ENCODE measurements at regions not wholly inside any gene's neighbourhood (a gene's known extent, or its start where the extent isn't known, plus 50 kb on each side); places are given as distances from the start of the nearest gene placed in this dataset.

GRCh38 chrX:146477341-146477740 lies 332.2 kb upstream of the CXorf51B start:
- TF ChIP-seq CTCF (IDR thresholded peaks at IDR 0.05) (no peak), POLR2AphosphoS5 (IDR thresholded peaks at IDR 0.05) (no peak), POLR2A (IDR thresholded peaks at IDR 0.05) (no peak)

Data from breast epithelium (tissue), 3 donors.